ENCODE measurements at regions not wholly inside any gene's neighbourhood (a gene's known extent, or its start where the extent isn't known, plus 50 kb on each side); places are given as distances from the start of the nearest gene placed in this dataset.

- TF ChIP-seq CTCF (IDR thresholded peaks at IDR 0.05; ENCODE audit: borderline replicate concordance, extremely low read depth, low read length, poor library complexity, severe bottlenecking) (no peak), EZH2 (IDR thresholded peaks at IDR 0.05; ENCODE audit: borderline replicate concordance, low read depth, low read length, severe bottlenecking) (no peak)
Observed at GRCh38 chr13:50452028-50452427, 391.5 kb downstream of the DLEU7 start.
